ENCODE measurements at regions not wholly inside any gene's neighbourhood (a gene's known extent, or its start where the extent isn't known, plus 50 kb on each side); places are given as distances from the start of the nearest gene placed in this dataset.

DNA sequence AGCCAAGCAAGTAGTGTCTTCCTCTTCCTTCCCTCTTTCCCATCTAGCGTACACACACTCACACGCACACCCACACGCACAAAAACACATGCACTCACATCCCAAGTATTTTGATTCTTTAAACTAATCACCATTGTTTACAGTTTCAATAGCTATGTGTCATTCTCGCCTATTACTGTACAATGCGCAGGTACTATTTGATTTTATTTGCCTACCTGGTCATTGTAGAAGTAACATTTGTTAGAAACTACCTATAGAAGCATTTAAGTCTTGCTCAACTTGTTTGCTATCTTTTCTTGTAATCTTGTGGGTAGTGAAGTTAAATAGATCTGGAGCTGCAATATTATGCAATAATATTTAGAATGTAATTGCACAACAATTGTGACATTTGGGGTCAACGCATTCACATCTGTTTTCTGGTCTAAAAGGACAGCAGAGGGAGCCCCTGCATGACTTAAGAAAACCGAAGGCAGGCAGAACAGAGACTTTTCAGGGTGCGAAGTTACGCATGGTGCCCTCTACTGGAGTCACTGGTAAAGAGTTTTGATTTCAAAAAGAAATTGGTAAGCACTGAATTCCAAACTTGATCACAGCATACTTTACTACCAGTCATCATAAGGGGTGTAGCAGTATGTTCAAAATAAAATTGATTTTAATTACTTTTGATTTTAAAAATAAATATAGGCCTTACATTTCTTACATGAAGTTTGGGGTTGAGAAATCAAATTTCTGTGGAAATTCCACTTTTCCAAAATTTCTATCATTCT is 503.3 kb upstream of the FAM241A start:
- Histone ChIP-seq H3K27ac (ENCODE audit: low read length) (no peak overlapping the region), H3K36me3 (ENCODE audit: control insufficient read depth, insufficient read depth, low read length) (no peaks in the 10 kb centered on the region), H3K27me3 (ENCODE audit: control insufficient read depth, insufficient read depth, low read length) (no peaks in the 10 kb centered on the region), H3K9me3 (ENCODE audit: control insufficient read depth, insufficient read depth, low read length) (no peaks in the 10 kb centered on the region), H3K4me3 (ENCODE audit: low read length) (no peak overlapping the region), H3K4me1 (ENCODE audit: control insufficient read depth, insufficient read depth, low read length) (no peaks in the 10 kb centered on the region)
- 100% methylated on average over 3 of the region's 9 CpGs for WGBS (ENCODE audit: insufficient coverage, insufficient read length)
- peak; percentile 66 for DNase-seq (ENCODE audit: low read depth, low spot score)

GRCh38 chr4:111648056-111648455 is 497.2 kb upstream of the FAM241A start:
- Histone ChIP-seq H3K4me1 (ENCODE audit: control insufficient read depth, insufficient read depth, low read length) (no peaks in the 10 kb centered on the region; the same call in 1 of the 2 replicates), H3K27me3 (ENCODE audit: control insufficient read depth, insufficient read depth, low read length) (no peaks in the 10 kb centered on the region), H3K36me3 (ENCODE audit: control insufficient read depth, insufficient read depth, low read length) (no peaks in the 10 kb centered on the region), H3K9me3 (ENCODE audit: control insufficient read depth, insufficient read depth, low read length) (no peaks in the 10 kb centered on the region), H3K27ac (ENCODE audit: low read length) (no peak overlapping the region), H3K4me3 (ENCODE audit: low read length) (no peak overlapping the region)
- no peak for DNase-seq (ENCODE audit: low read depth, low spot score)
- no CpG with 5 or more reads among the region's 5 CpGs for WGBS (ENCODE audit: insufficient coverage, insufficient read length)

DNA sequence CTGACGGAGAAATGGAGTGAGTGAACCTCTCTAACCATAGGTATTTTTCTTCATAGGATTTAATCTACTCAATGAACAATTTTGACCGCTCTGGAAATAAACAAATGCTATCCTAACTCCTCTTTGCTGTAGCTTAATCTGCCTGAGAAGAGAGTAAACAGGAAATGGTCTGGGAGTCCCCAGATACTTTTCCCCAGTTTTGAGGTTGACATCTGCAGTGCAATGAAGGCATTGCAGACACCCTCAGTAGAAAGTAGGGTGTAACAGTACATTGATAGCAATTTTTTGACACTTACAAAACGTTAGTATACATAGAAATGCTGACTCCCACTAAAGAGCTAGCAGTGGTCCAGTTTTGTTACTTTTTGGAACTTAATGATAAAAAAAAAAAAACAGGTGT is 495.9 kb upstream of the FAM241A start:
- no CpG with 5 or more reads among the region's 3 CpGs for WGBS (ENCODE audit: insufficient coverage, insufficient read length)
- DNase-seq (ENCODE audit: low read depth, low spot score): no peak
- H3K27ac ChIP-seq (ENCODE audit: low read length): no peak overlapping the region
- no peaks in the 10 kb centered on the region for H3K9me3 ChIP-seq (ENCODE audit: control insufficient read depth, insufficient read depth, low read length)
- H3K4me1 ChIP-seq (ENCODE audit: control insufficient read depth, insufficient read depth, low read length): no peaks in the 10 kb centered on the region; the same call in 1 of the 2 replicates
- H3K27me3 ChIP-seq (ENCODE audit: control insufficient read depth, insufficient read depth, low read length): no peaks in the 10 kb centered on the region
- no peaks in the 10 kb centered on the region for H3K36me3 ChIP-seq (ENCODE audit: control insufficient read depth, insufficient read depth, low read length)
- no peak overlapping the region for H3K4me3 ChIP-seq (ENCODE audit: low read length)

DNA sequence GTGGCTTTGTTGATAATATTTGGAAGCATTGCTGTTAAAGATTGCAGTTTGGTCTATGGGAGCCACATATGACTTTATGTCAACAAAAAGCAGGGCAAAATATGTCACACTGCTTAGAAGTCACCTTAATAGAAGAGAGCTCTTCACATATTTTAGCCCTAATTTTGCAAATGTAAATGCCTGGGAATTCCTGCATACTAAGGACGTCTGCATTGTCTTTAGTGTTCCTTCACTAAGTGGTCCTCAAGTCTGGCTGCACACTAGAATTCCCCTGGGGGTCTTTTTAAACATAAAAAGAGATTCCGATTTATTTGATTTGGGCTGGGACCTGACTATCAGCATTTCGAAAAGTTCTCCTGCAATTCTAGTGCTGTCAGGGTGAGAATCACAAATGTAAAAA is 495.1 kb upstream of the FAM241A start:
- WGBS (ENCODE audit: insufficient coverage, insufficient read length): no CpG with 5 or more reads among the region's 3 CpGs
- Histone ChIP-seq H3K36me3 (ENCODE audit: control insufficient read depth, insufficient read depth, low read length) (no peaks in the 10 kb centered on the region), H3K4me1 (ENCODE audit: control insufficient read depth, insufficient read depth, low read length) (no peaks in the 10 kb centered on the region; the same call in 1 of the 2 replicates), H3K27ac (ENCODE audit: low read length) (no peak overlapping the region), H3K27me3 (ENCODE audit: control insufficient read depth, insufficient read depth, low read length) (no peaks in the 10 kb centered on the region), H3K9me3 (ENCODE audit: control insufficient read depth, insufficient read depth, low read length) (no peaks in the 10 kb centered on the region), H3K4me3 (ENCODE audit: low read length) (no peak overlapping the region)
- no peak for DNase-seq (ENCODE audit: low read depth, low spot score)

GRCh38 chr4:111650674-111651086 is 494.6 kb upstream of the FAM241A start:
- DNase-seq (ENCODE audit: low read depth, low spot score): no peak
- no peaks in the 10 kb centered on the region for H3K9me3 ChIP-seq (ENCODE audit: control insufficient read depth, insufficient read depth, low read length)
- H3K36me3 ChIP-seq (ENCODE audit: control insufficient read depth, insufficient read depth, low read length): no peaks in the 10 kb centered on the region
- no peaks in the 10 kb centered on the region for H3K27me3 ChIP-seq (ENCODE audit: control insufficient read depth, insufficient read depth, low read length)
- no peak overlapping the region for H3K27ac ChIP-seq (ENCODE audit: low read length)
- WGBS (ENCODE audit: insufficient coverage, insufficient read length): no CpG with 5 or more reads among the region's 1 CpG
- H3K4me3 ChIP-seq (ENCODE audit: low read length): no peak overlapping the region
- H3K4me1 ChIP-seq (ENCODE audit: control insufficient read depth, insufficient read depth, low read length): no peaks in the 10 kb centered on the region; the same call in 1 of the 2 replicates

GRCh38 chr4:111652236-111652635 is 493.0 kb upstream of the FAM241A start:
- no peak overlapping the region for H3K4me3 ChIP-seq (ENCODE audit: low read length)
- H3K27ac ChIP-seq (ENCODE audit: low read length): no peak overlapping the region
- no peaks in the 10 kb centered on the region for H3K9me3 ChIP-seq (ENCODE audit: control insufficient read depth, insufficient read depth, low read length)
- no CpG with 5 or more reads among the region's 5 CpGs for WGBS (ENCODE audit: insufficient coverage, insufficient read length)
- H3K27me3 ChIP-seq (ENCODE audit: control insufficient read depth, insufficient read depth, low read length): no peaks in the 10 kb centered on the region
- no peaks in the 10 kb centered on the region; the same call in 1 of the 2 replicates for H3K4me1 ChIP-seq (ENCODE audit: control insufficient read depth, insufficient read depth, low read length)
- no peak for DNase-seq (ENCODE audit: low read depth, low spot score)
- H3K36me3 ChIP-seq (ENCODE audit: control insufficient read depth, insufficient read depth, low read length): no peaks in the 10 kb centered on the region

DNA sequence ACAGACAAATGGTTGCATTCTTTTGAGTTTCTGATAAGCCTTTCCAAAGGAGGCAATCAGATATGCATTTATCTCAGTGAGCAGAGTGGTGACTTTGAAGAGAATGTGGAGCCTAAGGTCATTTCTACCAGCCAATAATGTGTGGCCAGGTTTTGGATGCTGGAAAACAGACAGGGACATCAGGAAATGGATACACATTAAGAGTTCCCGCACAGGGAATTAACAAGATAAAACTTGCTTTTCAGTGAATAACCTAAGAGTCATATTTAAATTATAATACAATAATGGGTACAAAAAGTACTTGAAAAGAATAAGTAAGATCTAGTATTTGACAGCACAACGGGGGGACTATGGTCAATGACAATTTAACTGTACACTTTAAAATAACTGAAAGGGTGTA is 492.3 kb upstream of the FAM241A start:
- H3K36me3 ChIP-seq (ENCODE audit: control insufficient read depth, insufficient read depth, low read length): no peaks in the 10 kb centered on the region
- no peak overlapping the region for H3K27ac ChIP-seq (ENCODE audit: low read length)
- no peaks in the 10 kb centered on the region; the same call in 1 of the 2 replicates for H3K4me1 ChIP-seq (ENCODE audit: control insufficient read depth, insufficient read depth, low read length)
- H3K4me3 ChIP-seq (ENCODE audit: low read length): no peak overlapping the region
- no peaks in the 10 kb centered on the region for H3K27me3 ChIP-seq (ENCODE audit: control insufficient read depth, insufficient read depth, low read length)
- no peaks in the 10 kb centered on the region for H3K9me3 ChIP-seq (ENCODE audit: control insufficient read depth, insufficient read depth, low read length)
- WGBS (ENCODE audit: insufficient coverage, insufficient read length): no CpG with 5 or more reads among the region's 2 CpGs
- DNase-seq (ENCODE audit: low read depth, low spot score): no peak

DNA sequence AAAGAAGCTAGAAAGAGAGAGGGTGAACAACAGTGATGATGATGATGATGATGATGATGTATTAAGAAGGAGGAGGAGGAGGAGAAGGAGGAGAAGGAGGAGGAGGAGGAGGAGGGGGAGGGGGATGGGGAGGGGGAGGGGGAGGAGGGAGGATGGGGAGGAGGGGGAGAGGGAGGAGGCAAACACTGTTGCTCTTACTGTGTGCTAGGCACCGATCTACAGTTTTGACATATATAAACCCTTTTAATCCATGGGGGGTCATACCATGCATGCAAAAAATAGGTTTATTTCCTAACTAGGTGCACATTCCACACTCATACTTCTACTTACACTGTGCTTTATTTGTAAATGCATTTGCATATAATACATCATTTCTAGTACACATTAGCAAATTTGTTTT is 482.8 kb upstream of the FAM241A start:
- no CpG with 5 or more reads among the region's 1 CpG for WGBS (ENCODE audit: insufficient coverage, insufficient read length)
- Histone ChIP-seq H3K4me1 (ENCODE audit: control insufficient read depth, insufficient read depth, low read length) (no peaks in the 10 kb centered on the region), H3K9me3 (ENCODE audit: control insufficient read depth, insufficient read depth, low read length) (no peaks in the 10 kb centered on the region), H3K27ac (ENCODE audit: low read length) (no peak overlapping the region), H3K27me3 (ENCODE audit: control insufficient read depth, insufficient read depth, low read length) (no peaks in the 10 kb centered on the region), H3K36me3 (ENCODE audit: control insufficient read depth, insufficient read depth, low read length) (no peaks in the 10 kb centered on the region), H3K4me3 (ENCODE audit: low read length) (no peak overlapping the region)
- no peak for DNase-seq (ENCODE audit: low read depth, low spot score)

- WGBS (ENCODE audit: insufficient coverage, insufficient read length): no CpG with 5 or more reads among the region's 1 CpG
- H3K9me3 ChIP-seq (ENCODE audit: control insufficient read depth, insufficient read depth, low read length): no peaks in the 10 kb centered on the region
- H3K27me3 ChIP-seq (ENCODE audit: control insufficient read depth, insufficient read depth, low read length): no peaks in the 10 kb centered on the region
- H3K4me1 ChIP-seq (ENCODE audit: control insufficient read depth, insufficient read depth, low read length): no peaks in the 10 kb centered on the region
- no peak overlapping the region for H3K4me3 ChIP-seq (ENCODE audit: low read length)
- DNase-seq (ENCODE audit: low read depth, low spot score): no peak
- H3K36me3 ChIP-seq (ENCODE audit: control insufficient read depth, insufficient read depth, low read length): no peaks in the 10 kb centered on the region
- no peak overlapping the region for H3K27ac ChIP-seq (ENCODE audit: low read length)
Observed at GRCh38 chr4:111664308-111664945, 480.8 kb upstream of the FAM241A start.

GRCh38 chr4:111666826-111667360 is 478.4 kb upstream of the FAM241A start:
- H3K27me3 ChIP-seq (ENCODE audit: control insufficient read depth, insufficient read depth, low read length): no peaks in the 10 kb centered on the region
- no peak overlapping the region for H3K27ac ChIP-seq (ENCODE audit: low read length)
- H3K4me1 ChIP-seq (ENCODE audit: control insufficient read depth, insufficient read depth, low read length): no peaks in the 10 kb centered on the region
- no peak for DNase-seq (ENCODE audit: low read depth, low spot score)
- no peaks in the 10 kb centered on the region for H3K36me3 ChIP-seq (ENCODE audit: control insufficient read depth, insufficient read depth, low read length)
- H3K9me3 ChIP-seq (ENCODE audit: control insufficient read depth, insufficient read depth, low read length): no peaks in the 10 kb centered on the region
- no CpG with 5 or more reads among the region's 2 CpGs for WGBS (ENCODE audit: insufficient coverage, insufficient read length)
- H3K4me3 ChIP-seq (ENCODE audit: low read length): no peak overlapping the region

Measured in iPS DF 6.9 (cell line).